OCI-LY7 (cell line): ENCODE measurements at regions not wholly inside any gene's neighbourhood (a gene's known extent, or its start where the extent isn't known, plus 50 kb on each side); places are given as distances from the start of the nearest gene placed in this dataset.

ENCODE experiments used
- CTCF ChIP-seq: fragments of 200-600 bp; sonication (generic); conservative IDR thresholded peaks from 2 replicates; pipeline ENCODE4 v1.5.1; 2014; ENCODE audit warnings: mild to moderate bottlenecking, antibody characterized with exemption, low read length, moderate library complexity, mixed read lengths
- EZH2phosphoT487 ChIP-seq: fragments of 200-600 bp; sonication (generic); IDR thresholded peaks from 2 replicates; pipeline ENCODE4 v1.6.1; 2018; ENCODE audit warnings: low read depth, borderline replicate concordance, mild to moderate bottlenecking, mixed run types, antibody characterized with exemption, low read length, moderate library complexity, mixed read lengths

GRCh38 chr15:85897895-85898717 lies 103.4 kb upstream of the KLHL25 start:
- TF ChIP-seq CTCF = no peak
- TF ChIP-seq EZH2phosphoT487 = no peak
